PC-3 (cell line): ENCODE measurements at regions not wholly inside any gene's neighbourhood (a gene's known extent, or its start where the extent isn't known, plus 50 kb on each side); places are given as distances from the start of the nearest gene placed in this dataset.
"Not testable (repeated sequence)": the region's sequence is repeated elsewhere in the genome, so short reads cannot be mapped to it uniquely, and the experiment has no call there.

ENCODE experiments used
- EZH2 ChIP-seq: fragments of 300-600 bp; sonication (generic); IDR thresholded peaks from one replicate; pipeline ENCODE4 v1.6.1; 2017; ENCODE audit warnings: antibody characterized with exemption, mild to moderate bottlenecking, low read length; ENCODE audit not compliant: unreplicated experiment
- EZH2phosphoT487 ChIP-seq: fragments of 300-600 bp; sonication (generic); IDR thresholded peaks from 2 replicates; pipeline ENCODE4 v1.6.1; 2018; ENCODE audit warnings: mild to moderate bottlenecking, antibody characterized with exemption, low read length, borderline replicate concordance
- TF ChIP-seq, protein P1 (sequence below): fragments of 300-600 bp; sonication (generic); conservative IDR thresholded peaks from 2 replicates; pipeline ENCODE4 v1.5.1; 2017; ENCODE audit warnings: antibody characterized with exemption, low read depth, mild to moderate bottlenecking, low read length

DNA sequence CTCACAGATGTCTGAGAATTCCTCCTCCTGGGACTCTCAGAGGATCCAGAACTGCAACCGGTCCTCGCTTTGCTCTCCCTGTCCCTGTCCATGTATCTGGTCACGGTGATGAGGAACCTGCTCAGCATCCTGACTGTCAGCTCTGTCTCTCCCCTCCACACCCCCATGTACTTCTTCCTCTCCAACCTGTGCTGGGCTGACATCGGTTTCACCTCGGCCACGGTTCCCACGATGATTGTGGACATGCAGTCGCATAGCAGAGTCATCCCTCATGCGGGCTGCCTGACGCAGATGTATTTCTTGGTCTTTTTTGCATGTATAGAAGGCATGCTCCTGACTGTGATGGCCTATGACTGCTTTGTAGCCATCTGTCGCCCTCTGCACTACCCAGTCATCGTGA, 68.7 kb downstream of the DEFB131A start:
- TF ChIP-seq, protein P1, sequence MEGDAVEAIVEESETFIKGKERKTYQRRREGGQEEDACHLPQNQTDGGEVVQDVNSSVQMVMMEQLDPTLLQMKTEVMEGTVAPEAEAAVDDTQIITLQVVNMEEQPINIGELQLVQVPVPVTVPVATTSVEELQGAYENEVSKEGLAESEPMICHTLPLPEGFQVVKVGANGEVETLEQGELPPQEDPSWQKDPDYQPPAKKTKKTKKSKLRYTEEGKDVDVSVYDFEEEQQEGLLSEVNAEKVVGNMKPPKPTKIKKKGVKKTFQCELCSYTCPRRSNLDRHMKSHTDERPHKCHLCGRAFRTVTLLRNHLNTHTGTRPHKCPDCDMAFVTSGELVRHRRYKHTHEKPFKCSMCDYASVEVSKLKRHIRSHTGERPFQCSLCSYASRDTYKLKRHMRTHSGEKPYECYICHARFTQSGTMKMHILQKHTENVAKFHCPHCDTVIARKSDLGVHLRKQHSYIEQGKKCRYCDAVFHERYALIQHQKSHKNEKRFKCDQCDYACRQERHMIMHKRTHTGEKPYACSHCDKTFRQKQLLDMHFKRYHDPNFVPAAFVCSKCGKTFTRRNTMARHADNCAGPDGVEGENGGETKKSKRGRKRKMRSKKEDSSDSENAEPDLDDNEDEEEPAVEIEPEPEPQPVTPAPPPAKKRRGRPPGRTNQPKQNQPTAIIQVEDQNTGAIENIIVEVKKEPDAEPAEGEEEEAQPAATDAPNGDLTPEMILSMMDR = not testable (repeated sequence)
- not testable (repeated sequence) for TF ChIP-seq EZH2phosphoT487, EZH2
